Limb (tissue), 2 donors: ENCODE measurements at regions not wholly inside any gene's neighbourhood (a gene's known extent, or its start where the extent isn't known, plus 50 kb on each side); places are given as distances from the start of the nearest gene placed in this dataset.
"Not testable (repeated sequence)": the region's sequence is repeated elsewhere in the genome, so short reads cannot be mapped to it uniquely, and the experiment has no call there.

Experiments used
- DNase-seq, 2 donors: peaks; one replicate each; pipeline ENCODE4 v3.0.0-alpha.2; 2016; ENCODE audit errors: extremely low spot score in 2 of 2

- not testable (repeated sequence) for DNase-seq
These were observed 112.2 kb upstream of the CCZ1B start for GRCh38 chr7:6938284-6938683.

GRCh38 chr7:6939126-6939525, 113.1 kb upstream of the CCZ1B start:
- not testable (repeated sequence) for DNase-seq

- DNase-seq: not testable (repeated sequence)
These were observed 113.8 kb upstream of the CCZ1B start for GRCh38 chr7:6939896-6940295.

GRCh38 chr7:6946873-6947272, 120.8 kb upstream of the CCZ1B start:
- DNase-seq: not testable (repeated sequence)

- not testable (repeated sequence) for DNase-seq
These were observed 124.2 kb upstream of the CCZ1B start for GRCh38 chr7:6950231-6950630.

GRCh38 chr7:6951553-6951952, 125.5 kb upstream of the CCZ1B start:
- not testable (repeated sequence) for DNase-seq

- not testable (repeated sequence) for DNase-seq
These were observed 127.2 kb upstream of the CCZ1B start for GRCh38 chr7:6953138-6953797.

GRCh38 chr7:6953798-6954181, 127.7 kb upstream of the CCZ1B start:
- not testable (repeated sequence) for DNase-seq

GRCh38 chr7:6955385-6955784, 129.3 kb upstream of the CCZ1B start:
- not testable (repeated sequence) for DNase-seq

- not testable (repeated sequence) for DNase-seq
These were observed 130.0 kb upstream of the CCZ1B start for GRCh38 chr7:6955990-6956566.

GRCh38 chr7:6958371-6958770, 132.3 kb upstream of the CCZ1B start:
- not testable (repeated sequence) for DNase-seq

- not testable (repeated sequence) for DNase-seq
These were observed 133.9 kb upstream of the CCZ1B start for GRCh38 chr7:6959942-6960341.

- DNase-seq: not testable (repeated sequence)
These were observed 136.8 kb upstream of the CCZ1B start for GRCh38 chr7:6962871-6963270.

- DNase-seq: not testable (repeated sequence)
These were observed 139.0 kb upstream of the CCZ1B start for GRCh38 chr7:6965051-6965450.

- DNase-seq: not testable (repeated sequence)
These were observed 144.1 kb upstream of the CCZ1B start for GRCh38 chr7:6970180-6970579.

GRCh38 chr7:6974876-6975275, 148.8 kb upstream of the CCZ1B start:
- DNase-seq: not testable (repeated sequence)

- not testable (repeated sequence) for DNase-seq
These were observed 149.3 kb upstream of the CCZ1B start for GRCh38 chr7:6975346-6975745.

GRCh38 chr7:6977368-6977767, 151.3 kb upstream of the CCZ1B start:
- not testable (repeated sequence) for DNase-seq

- not testable (repeated sequence) for DNase-seq
These were observed 152.3 kb upstream of the CCZ1B start for GRCh38 chr7:6978326-6978725.

GRCh38 chr7:6979456-6979855, 153.4 kb upstream of the CCZ1B start:
- DNase-seq: not testable (repeated sequence)

GRCh38 chr7:6982375-6982774, 156.3 kb upstream of the CCZ1B start:
- DNase-seq: not testable (repeated sequence)

GRCh38 chr7:6986892-6987291, 160.8 kb upstream of the CCZ1B start:
- DNase-seq: not testable (repeated sequence)

GRCh38 chr7:6988608-6989007, 162.5 kb upstream of the CCZ1B start:
- DNase-seq: not testable (repeated sequence)
